ENCODE measurements at regions not wholly inside any gene's neighbourhood (a gene's known extent, or its start where the extent isn't known, plus 50 kb on each side); places are given as distances from the start of the nearest gene placed in this dataset.

DNA sequence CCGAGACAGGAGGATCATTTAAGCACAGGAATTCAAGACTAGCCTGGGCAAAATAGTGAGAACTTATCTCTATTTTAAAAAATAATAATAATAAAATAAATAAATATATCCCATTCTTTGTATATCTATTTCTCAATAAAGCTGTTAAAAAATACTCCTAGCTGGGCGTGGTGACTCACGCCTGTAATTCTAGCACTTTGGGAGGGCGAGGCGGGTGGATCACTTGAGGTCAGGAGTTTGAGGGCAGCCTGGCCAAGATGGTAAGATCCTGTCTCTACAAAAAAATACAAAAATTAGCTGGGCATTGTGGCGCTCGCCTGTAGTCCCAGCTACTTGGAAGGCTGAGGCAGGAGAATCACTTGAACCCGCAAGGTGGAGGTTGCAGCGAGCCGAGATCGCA lies 75.7 kb upstream of the TBX3 start:
- Histone ChIP-seq H3K9me2 (replicated peaks; ENCODE audit: low read depth, low read length) (no peaks in the 10 kb centered on the region), H3K36me3 (ENCODE audit: insufficient read depth, low read length) (no peaks in the 10 kb centered on the region), H3K4me1 (ENCODE audit: insufficient read depth, low read length, poor library complexity, severe bottlenecking) (no peaks in the 10 kb centered on the region), H3K9ac (ENCODE audit: low read depth, low read length, poor library complexity, severe bottlenecking) (no peak overlapping the region), H3F3A (ENCODE audit: low read depth) (no peaks in the 10 kb centered on the region), H4K20me1 (ENCODE audit: insufficient read depth, low read length, poor library complexity, severe bottlenecking) (no peaks in the 10 kb centered on the region), H3K4me3 (ENCODE audit: low read length, poor library complexity, severe bottlenecking) (no peak overlapping the region), H2AFZ (ENCODE audit: low read length) (no peak overlapping the region), H3K9me3 (ENCODE audit: insufficient read depth, low read depth, low read length) (no peaks in the 10 kb centered on the region; the same call in 1 of the 2 replicates), H3K4me2 (ENCODE audit: low read depth, low read length, poor library complexity, severe bottlenecking) (no peak overlapping the region), H3K27me3 (ENCODE audit: insufficient read depth, low read length, poor library complexity, severe bottlenecking) (no peaks in the 10 kb centered on the region), H3K79me2 (ENCODE audit: insufficient read depth, low read length) (no peaks in the 10 kb centered on the region)
- TF ChIP-seq, protein P1, sequence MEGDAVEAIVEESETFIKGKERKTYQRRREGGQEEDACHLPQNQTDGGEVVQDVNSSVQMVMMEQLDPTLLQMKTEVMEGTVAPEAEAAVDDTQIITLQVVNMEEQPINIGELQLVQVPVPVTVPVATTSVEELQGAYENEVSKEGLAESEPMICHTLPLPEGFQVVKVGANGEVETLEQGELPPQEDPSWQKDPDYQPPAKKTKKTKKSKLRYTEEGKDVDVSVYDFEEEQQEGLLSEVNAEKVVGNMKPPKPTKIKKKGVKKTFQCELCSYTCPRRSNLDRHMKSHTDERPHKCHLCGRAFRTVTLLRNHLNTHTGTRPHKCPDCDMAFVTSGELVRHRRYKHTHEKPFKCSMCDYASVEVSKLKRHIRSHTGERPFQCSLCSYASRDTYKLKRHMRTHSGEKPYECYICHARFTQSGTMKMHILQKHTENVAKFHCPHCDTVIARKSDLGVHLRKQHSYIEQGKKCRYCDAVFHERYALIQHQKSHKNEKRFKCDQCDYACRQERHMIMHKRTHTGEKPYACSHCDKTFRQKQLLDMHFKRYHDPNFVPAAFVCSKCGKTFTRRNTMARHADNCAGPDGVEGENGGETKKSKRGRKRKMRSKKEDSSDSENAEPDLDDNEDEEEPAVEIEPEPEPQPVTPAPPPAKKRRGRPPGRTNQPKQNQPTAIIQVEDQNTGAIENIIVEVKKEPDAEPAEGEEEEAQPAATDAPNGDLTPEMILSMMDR (conservative IDR thresholded peaks at IDR 0.05; ENCODE audit: low read length) = no peak
- TF ChIP-seq EZH2phosphoT487 (IDR thresholded peaks at IDR 0.05; ENCODE audit: borderline replicate concordance) = no peak

DNA sequence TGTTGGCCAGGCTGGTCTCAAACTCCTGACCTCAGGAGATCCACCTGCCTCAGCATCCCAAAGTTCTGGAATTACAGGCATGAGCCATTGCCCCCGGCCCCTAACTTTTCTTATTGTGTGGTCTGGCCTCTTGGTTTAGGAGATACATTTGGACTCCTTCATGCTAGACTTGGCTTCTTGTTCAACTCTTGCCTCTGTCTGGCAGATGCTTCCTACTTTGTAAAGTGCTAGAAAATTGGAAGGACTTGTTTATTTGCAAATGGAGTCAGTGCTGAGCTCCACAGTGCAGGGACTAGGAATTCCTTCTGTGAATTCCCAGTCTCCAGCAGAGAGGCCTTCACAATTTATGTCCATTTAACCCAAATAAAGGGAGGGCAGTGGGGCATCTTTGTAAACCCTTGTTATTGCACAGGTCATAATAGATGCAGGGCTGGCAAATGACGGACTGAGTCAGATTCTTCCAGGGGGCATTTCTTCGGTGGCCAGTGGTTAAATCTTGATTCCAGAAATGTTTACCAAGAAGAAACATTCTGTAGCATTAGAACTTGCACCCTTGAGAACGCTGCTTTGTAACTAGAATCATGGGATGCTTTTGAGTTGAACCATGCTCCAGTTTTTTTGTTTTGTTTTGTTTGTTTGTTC lies 73.8 kb upstream of the TBX3 start:
- no peaks in the 10 kb centered on the region for H3F3A ChIP-seq (ENCODE audit: low read depth)
- no peaks in the 10 kb centered on the region for H3K9me2 ChIP-seq (replicated peaks; ENCODE audit: low read depth, low read length)
- H3K4me3 ChIP-seq (ENCODE audit: low read length, poor library complexity, severe bottlenecking) = no peak overlapping the region
- no peaks in the 10 kb centered on the region for H4K20me1 ChIP-seq (ENCODE audit: insufficient read depth, low read length, poor library complexity, severe bottlenecking)
- no peak overlapping the region for H2AFZ ChIP-seq (ENCODE audit: low read length)
- no peaks in the 10 kb centered on the region for H3K79me2 ChIP-seq (ENCODE audit: insufficient read depth, low read length)
- no peaks in the 10 kb centered on the region for H3K9me3 ChIP-seq (ENCODE audit: insufficient read depth, low read depth, low read length)
- no peaks in the 10 kb centered on the region for H3K27me3 ChIP-seq (ENCODE audit: insufficient read depth, low read length, poor library complexity, severe bottlenecking)
- H3K36me3 ChIP-seq (ENCODE audit: insufficient read depth, low read length) = no peaks in the 10 kb centered on the region
- H3K9ac ChIP-seq (ENCODE audit: low read depth, low read length, poor library complexity, severe bottlenecking) = no peak overlapping the region
- TF ChIP-seq, protein P1 (conservative IDR thresholded peaks at IDR 0.05; ENCODE audit: low read length) = no peak
- no peak for TF ChIP-seq EZH2phosphoT487 (IDR thresholded peaks at IDR 0.05; ENCODE audit: borderline replicate concordance)
- no peak overlapping the region for H3K4me2 ChIP-seq (ENCODE audit: low read depth, low read length, poor library complexity, severe bottlenecking)
- H3K4me1 ChIP-seq (ENCODE audit: insufficient read depth, low read length, poor library complexity, severe bottlenecking) = no peaks in the 10 kb centered on the region

DNA sequence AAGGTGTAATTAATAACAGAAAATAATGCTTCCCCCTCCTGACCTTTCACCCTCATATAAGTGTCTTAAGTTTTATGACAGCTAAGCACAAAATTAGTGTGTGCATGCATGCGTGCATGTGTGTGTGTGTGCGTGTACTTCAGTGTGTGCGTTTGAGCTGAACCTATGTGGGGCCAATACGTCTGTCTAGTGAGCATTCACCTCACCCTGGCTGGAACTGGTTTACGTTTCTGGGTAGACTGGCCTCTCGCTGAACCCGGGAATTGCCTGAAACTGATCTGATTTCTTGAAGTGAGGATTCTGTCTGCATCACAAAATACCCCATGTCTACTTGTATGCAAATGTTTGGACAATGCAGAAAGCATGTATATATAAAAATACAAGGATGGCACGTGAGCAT lies 68.2 kb upstream of the TBX3 start:
- TF ChIP-seq EZH2phosphoT487 (IDR thresholded peaks at IDR 0.05; ENCODE audit: borderline replicate concordance) = no peak
- TF ChIP-seq, protein P1 (conservative IDR thresholded peaks at IDR 0.05; ENCODE audit: low read length) = no peak
- Histone ChIP-seq H3K4me2 (ENCODE audit: low read depth, low read length, poor library complexity, severe bottlenecking) (no peak overlapping the region), H4K20me1 (ENCODE audit: insufficient read depth, low read length, poor library complexity, severe bottlenecking) (no peaks in the 10 kb centered on the region), H3K4me1 (ENCODE audit: insufficient read depth, low read length, poor library complexity, severe bottlenecking) (no peaks in the 10 kb centered on the region), H2AFZ (ENCODE audit: low read length) (no peak overlapping the region), H3K9ac (ENCODE audit: low read depth, low read length, poor library complexity, severe bottlenecking) (no peak overlapping the region), H3K9me2 (replicated peaks; ENCODE audit: low read depth, low read length) (no peaks in the 10 kb centered on the region), H3K27me3 (ENCODE audit: insufficient read depth, low read length, poor library complexity, severe bottlenecking) (no peaks in the 10 kb centered on the region), H3K9me3 (ENCODE audit: insufficient read depth, low read depth, low read length) (peaks cover 3% of the 10 kb centered on the region; the same call in 1 of the 2 replicates), H3F3A (ENCODE audit: low read depth) (no peaks in the 10 kb centered on the region), H3K79me2 (ENCODE audit: insufficient read depth, low read length) (no peaks in the 10 kb centered on the region), H3K36me3 (ENCODE audit: insufficient read depth, low read length) (no peaks in the 10 kb centered on the region), H3K4me3 (ENCODE audit: low read length, poor library complexity, severe bottlenecking) (no peak overlapping the region)

All from Loucy (cell line).